ENCODE measurements at regions not wholly inside any gene's neighbourhood (a gene's known extent, or its start where the extent isn't known, plus 50 kb on each side); places are given as distances from the start of the nearest gene placed in this dataset.
A peak's percentile ranks its signal among the peaks of the same experiment; 100 is the strongest.

- H3K9ac ChIP-seq (ENCODE audit: low read length): peak overlapping the region; percentile 95
- no peak for ATAC-seq
- no TSS peak for BruUV-seq (replicated peaks)
- DNase-seq: peak; percentile 79
- TF ChIP-seq EZH2 (IDR thresholded peaks at IDR 0.05; ENCODE audit: low read length, unreplicated experiment): no peak
- TF ChIP-seq, protein P1, sequence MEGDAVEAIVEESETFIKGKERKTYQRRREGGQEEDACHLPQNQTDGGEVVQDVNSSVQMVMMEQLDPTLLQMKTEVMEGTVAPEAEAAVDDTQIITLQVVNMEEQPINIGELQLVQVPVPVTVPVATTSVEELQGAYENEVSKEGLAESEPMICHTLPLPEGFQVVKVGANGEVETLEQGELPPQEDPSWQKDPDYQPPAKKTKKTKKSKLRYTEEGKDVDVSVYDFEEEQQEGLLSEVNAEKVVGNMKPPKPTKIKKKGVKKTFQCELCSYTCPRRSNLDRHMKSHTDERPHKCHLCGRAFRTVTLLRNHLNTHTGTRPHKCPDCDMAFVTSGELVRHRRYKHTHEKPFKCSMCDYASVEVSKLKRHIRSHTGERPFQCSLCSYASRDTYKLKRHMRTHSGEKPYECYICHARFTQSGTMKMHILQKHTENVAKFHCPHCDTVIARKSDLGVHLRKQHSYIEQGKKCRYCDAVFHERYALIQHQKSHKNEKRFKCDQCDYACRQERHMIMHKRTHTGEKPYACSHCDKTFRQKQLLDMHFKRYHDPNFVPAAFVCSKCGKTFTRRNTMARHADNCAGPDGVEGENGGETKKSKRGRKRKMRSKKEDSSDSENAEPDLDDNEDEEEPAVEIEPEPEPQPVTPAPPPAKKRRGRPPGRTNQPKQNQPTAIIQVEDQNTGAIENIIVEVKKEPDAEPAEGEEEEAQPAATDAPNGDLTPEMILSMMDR (conservative IDR thresholded peaks at IDR 0.05; ENCODE audit: low read depth, low read length): no peak
- no peak for TF ChIP-seq EZH2phosphoT487 (IDR thresholded peaks at IDR 0.05; ENCODE audit: borderline replicate concordance, low read length)
- no peaks in the 10 kb centered on the region for H3K27me3 ChIP-seq (ENCODE audit: low read length)
- H3K36me3 ChIP-seq (ENCODE audit: low read depth, low read length): peaks cover 69% of the 10 kb centered on the region
- POLR2A ChIA-PET (ENCODE audit: unreplicated experiment): no interaction called here
- H3K4me1 ChIP-seq (ENCODE audit: insufficient read depth, low read length): peaks cover 91% of the 10 kb centered on the region
- intact Hi-C loops (cut with micrococcal nuclease): no loop called here
- CTCF ChIA-PET: no interaction called here
- no peak overlapping the region for H2AFZ ChIP-seq (ENCODE audit: low read length)
- H3K79me2 ChIP-seq (ENCODE audit: low read length): peaks cover 96% of the 10 kb centered on the region
- H3K27ac ChIP-seq (ENCODE audit: low read length): peak overlapping the region; percentile 99
- peaks cover 38% of the 10 kb centered on the region for H3F3A ChIP-seq (ENCODE audit: low read length, unreplicated experiment)
- no peaks in the 10 kb centered on the region for H4K20me1 ChIP-seq (ENCODE audit: low read length)
- H3K9me3 ChIP-seq (ENCODE audit: low read length): no peaks in the 10 kb centered on the region
- H3K9me2 ChIP-seq (replicated peaks; ENCODE audit: low read length): no peaks in the 10 kb centered on the region
- H3K4me3 ChIP-seq (ENCODE audit: low read length): peak overlapping the region; percentile 58
- H3K4me2 ChIP-seq (ENCODE audit: low read length): peak overlapping the region; percentile 81
These were observed 56.5 kb upstream of the BLID start for GRCh38 chr11:122172352-122173073.

GRCh38 chr11:122170815-122171475, 54.9 kb upstream of the BLID start:
- DNase-seq: peak; percentile 99
- Histone ChIP-seq H3K4me3 (ENCODE audit: low read length) (peak overlapping the region; percentile 48), H3K79me2 (ENCODE audit: low read length) (peaks cover 95% of the 10 kb centered on the region), H3K9ac (ENCODE audit: low read length) (peak overlapping the region; percentile 82), H3K4me1 (ENCODE audit: insufficient read depth, low read length) (peaks cover 89% of the 10 kb centered on the region), H3K9me2 (replicated peaks; ENCODE audit: low read length) (no peaks in the 10 kb centered on the region), H2AFZ (ENCODE audit: low read length) (no peak overlapping the region), H3K27ac (ENCODE audit: low read length) (peak overlapping the region; percentile 99), H4K20me1 (ENCODE audit: low read length) (no peaks in the 10 kb centered on the region), H3F3A (ENCODE audit: low read length, unreplicated experiment) (peaks cover 41% of the 10 kb centered on the region), H3K9me3 (ENCODE audit: low read length) (no peaks in the 10 kb centered on the region), H3K27me3 (ENCODE audit: low read length) (no peaks in the 10 kb centered on the region), H3K36me3 (ENCODE audit: low read depth, low read length) (peaks cover 65% of the 10 kb centered on the region), H3K4me2 (ENCODE audit: low read length) (peak overlapping the region; percentile 82)
- TF ChIP-seq, protein P1 (conservative IDR thresholded peaks at IDR 0.05; ENCODE audit: low read depth, low read length): no peak
- TF ChIP-seq EZH2phosphoT487 (IDR thresholded peaks at IDR 0.05; ENCODE audit: borderline replicate concordance, low read length) (no peak), EZH2 (IDR thresholded peaks at IDR 0.05; ENCODE audit: low read length, unreplicated experiment) (no peak)
- ChIA-PET POLR2A (ENCODE audit: unreplicated experiment) (interaction anchor here (0.5 kb wide), 1 partner anchor 487 kb away, joined by 7 read pairs; no protein-coding TSS in a partner anchor), CTCF (no interaction called here)
- intact Hi-C loops (cut with micrococcal nuclease): loop anchor here (2.0 kb wide), 1 partner anchor 32 kb away; no protein-coding TSS in a partner anchor
- no TSS peak for BruUV-seq (replicated peaks)
- peak; percentile 69 for ATAC-seq

Measured in PC-3 (cell line).